ENCODE measurements at regions not wholly inside any gene's neighbourhood (a gene's known extent, or its start where the extent isn't known, plus 50 kb on each side); places are given as distances from the start of the nearest gene placed in this dataset.

- no peaks in the 10 kb centered on the region for H3K27me3 Mint-ChIP-seq (ENCODE audit: low read depth, unreplicated experiment)
- no peak overlapping the region for H2AFZ ChIP-seq (ENCODE audit: low read depth, low read length)
- DNase-seq (ENCODE audit: low read depth) (peak; percentile 93), FAIRE-seq (peak; percentile 66)
- no peaks in the 10 kb centered on the region for H3K36me3 Mint-ChIP-seq (ENCODE audit: low read depth, unreplicated experiment)
- peaks cover 2% of the 10 kb centered on the region for H3K9me3 Mint-ChIP-seq (ENCODE audit: unreplicated experiment)
- peak overlapping the region; percentile 92 for H3K27ac Mint-ChIP-seq (ENCODE audit: unreplicated experiment)
- TF ChIP-seq CTCF (IDR thresholded peaks at IDR 0.05; ENCODE audit: insufficient read depth, low read depth, low read length) = no peak
- TF ChIP-seq EZH2 (IDR thresholded peaks at IDR 0.05; ENCODE audit: insufficient read depth, low read length) = no peak
- peaks cover 24% of the 10 kb centered on the region for H3K4me1 ChIP-seq (ENCODE audit: insufficient read depth, low read length)
- no peak overlapping the region for H3K4me2 ChIP-seq (ENCODE audit: low read length)
- peak overlapping the region; percentile 84 for H3K27ac ChIP-seq (ENCODE audit: low read depth, low read length)
- no peaks in the 10 kb centered on the region for H3K27me3 ChIP-seq (ENCODE audit: insufficient read depth, low read length)
- H3K79me2 ChIP-seq (ENCODE audit: insufficient read depth, low read length) = no peaks in the 10 kb centered on the region
- no peaks in the 10 kb centered on the region for H3K9me3 ChIP-seq (ENCODE audit: insufficient read depth, low read depth, low read length)
- no peak overlapping the region for H3K9ac ChIP-seq (ENCODE audit: low read length)
- H4K20me1 ChIP-seq (ENCODE audit: insufficient read depth, low read length) = no peaks in the 10 kb centered on the region
- H3K4me1 Mint-ChIP-seq (ENCODE audit: low read depth, unreplicated experiment) = peaks cover 34% of the 10 kb centered on the region
- no peaks in the 10 kb centered on the region for H3K36me3 ChIP-seq (ENCODE audit: insufficient read depth, low read length)
- H3K4me3 Mint-ChIP-seq (ENCODE audit: unreplicated experiment) = no peak overlapping the region
- H3K4me3 ChIP-seq (ENCODE audit: insufficient read depth, low read depth, low read length) = no peak overlapping the region
These were observed 550.8 kb upstream of the SLITRK1 start for GRCh38 chr13:84433024-84433423.

- Mint-ChIP-seq H3K27me3 (ENCODE audit: low read depth, unreplicated experiment) (no peaks in the 10 kb centered on the region), H3K4me1 (ENCODE audit: low read depth, unreplicated experiment) (peaks cover 34% of the 10 kb centered on the region), H3K4me3 (ENCODE audit: unreplicated experiment) (no peak overlapping the region), H3K27ac (ENCODE audit: unreplicated experiment) (peak overlapping the region; percentile 91), H3K9me3 (ENCODE audit: unreplicated experiment) (peaks cover 4% of the 10 kb centered on the region), H3K36me3 (ENCODE audit: low read depth, unreplicated experiment) (no peaks in the 10 kb centered on the region)
- Histone ChIP-seq H4K20me1 (ENCODE audit: insufficient read depth, low read length) (no peaks in the 10 kb centered on the region), H3K27me3 (ENCODE audit: insufficient read depth, low read length) (no peaks in the 10 kb centered on the region), H2AFZ (ENCODE audit: low read depth, low read length) (no peak overlapping the region), H3K27ac (ENCODE audit: low read depth, low read length) (peak overlapping the region; percentile 84), H3K79me2 (ENCODE audit: insufficient read depth, low read length) (no peaks in the 10 kb centered on the region), H3K4me3 (ENCODE audit: insufficient read depth, low read depth, low read length) (no peak overlapping the region), H3K9me3 (ENCODE audit: insufficient read depth, low read depth, low read length) (no peaks in the 10 kb centered on the region), H3K4me1 (ENCODE audit: insufficient read depth, low read length) (peaks cover 24% of the 10 kb centered on the region), H3K4me2 (ENCODE audit: low read length) (peak overlapping the region; percentile 39), H3K36me3 (ENCODE audit: insufficient read depth, low read length) (no peaks in the 10 kb centered on the region), H3K9ac (ENCODE audit: low read length) (peak overlapping the region; percentile 10)
- TF ChIP-seq CTCF (IDR thresholded peaks at IDR 0.05; ENCODE audit: insufficient read depth, low read depth, low read length) = no peak
- TF ChIP-seq EZH2 (IDR thresholded peaks at IDR 0.05; ENCODE audit: insufficient read depth, low read length) = no peak
- FAIRE-seq (peak; percentile 98), DNase-seq (ENCODE audit: low read depth) (peak; percentile 81)
These were observed 549.4 kb upstream of the SLITRK1 start for GRCh38 chr13:84431646-84432045.

GRCh38 chr13:84430446-84430845, 548.2 kb upstream of the SLITRK1 start:
- Mint-ChIP-seq H3K27ac (ENCODE audit: unreplicated experiment) (peak overlapping the region; percentile 81), H3K9me3 (ENCODE audit: unreplicated experiment) (peaks cover 4% of the 10 kb centered on the region), H3K4me1 (ENCODE audit: low read depth, unreplicated experiment) (peaks cover 34% of the 10 kb centered on the region), H3K27me3 (ENCODE audit: low read depth, unreplicated experiment) (no peaks in the 10 kb centered on the region), H3K4me3 (ENCODE audit: unreplicated experiment) (no peak overlapping the region), H3K36me3 (ENCODE audit: low read depth, unreplicated experiment) (no peaks in the 10 kb centered on the region)
- TF ChIP-seq EZH2 (IDR thresholded peaks at IDR 0.05; ENCODE audit: insufficient read depth, low read length) = no peak
- TF ChIP-seq CTCF (IDR thresholded peaks at IDR 0.05; ENCODE audit: insufficient read depth, low read depth, low read length) = no peak
- no peaks in the 10 kb centered on the region for H3K79me2 ChIP-seq (ENCODE audit: insufficient read depth, low read length)
- peaks cover 24% of the 10 kb centered on the region for H3K4me1 ChIP-seq (ENCODE audit: insufficient read depth, low read length)
- H3K27me3 ChIP-seq (ENCODE audit: insufficient read depth, low read length) = no peaks in the 10 kb centered on the region
- peak overlapping the region; percentile 56 for H3K9ac ChIP-seq (ENCODE audit: low read length)
- H3K4me2 ChIP-seq (ENCODE audit: low read length) = peak overlapping the region; percentile 68
- no peak overlapping the region for H3K4me3 ChIP-seq (ENCODE audit: insufficient read depth, low read depth, low read length)
- no peaks in the 10 kb centered on the region for H3K9me3 ChIP-seq (ENCODE audit: insufficient read depth, low read depth, low read length)
- peak overlapping the region; percentile 84 for H3K27ac ChIP-seq (ENCODE audit: low read depth, low read length)
- FAIRE-seq (no peak), DNase-seq (ENCODE audit: low read depth) (no peak)
- no peaks in the 10 kb centered on the region for H4K20me1 ChIP-seq (ENCODE audit: insufficient read depth, low read length)
- no peaks in the 10 kb centered on the region for H3K36me3 ChIP-seq (ENCODE audit: insufficient read depth, low read length)
- no peak overlapping the region for H2AFZ ChIP-seq (ENCODE audit: low read depth, low read length)

Measured in astrocyte (in vitro differentiated cells and primary cell).